Activated naive CD4-positive, alpha-beta T cell treated with Interleukin-2 at 50 U/mL for 16 hours (primary cell): ENCODE measurements at regions not wholly inside any gene's neighbourhood (a gene's known extent, or its start where the extent isn't known, plus 50 kb on each side); places are given as distances from the start of the nearest gene placed in this dataset.
"Not testable (repeated sequence)": the region's sequence is repeated elsewhere in the genome, so short reads cannot be mapped to it uniquely, and the experiment has no call there.

ENCODE experiments used
- DNase-seq: peaks from one replicate; pipeline ENCODE4 v3.0.0-alpha.2; 2020

DNA sequence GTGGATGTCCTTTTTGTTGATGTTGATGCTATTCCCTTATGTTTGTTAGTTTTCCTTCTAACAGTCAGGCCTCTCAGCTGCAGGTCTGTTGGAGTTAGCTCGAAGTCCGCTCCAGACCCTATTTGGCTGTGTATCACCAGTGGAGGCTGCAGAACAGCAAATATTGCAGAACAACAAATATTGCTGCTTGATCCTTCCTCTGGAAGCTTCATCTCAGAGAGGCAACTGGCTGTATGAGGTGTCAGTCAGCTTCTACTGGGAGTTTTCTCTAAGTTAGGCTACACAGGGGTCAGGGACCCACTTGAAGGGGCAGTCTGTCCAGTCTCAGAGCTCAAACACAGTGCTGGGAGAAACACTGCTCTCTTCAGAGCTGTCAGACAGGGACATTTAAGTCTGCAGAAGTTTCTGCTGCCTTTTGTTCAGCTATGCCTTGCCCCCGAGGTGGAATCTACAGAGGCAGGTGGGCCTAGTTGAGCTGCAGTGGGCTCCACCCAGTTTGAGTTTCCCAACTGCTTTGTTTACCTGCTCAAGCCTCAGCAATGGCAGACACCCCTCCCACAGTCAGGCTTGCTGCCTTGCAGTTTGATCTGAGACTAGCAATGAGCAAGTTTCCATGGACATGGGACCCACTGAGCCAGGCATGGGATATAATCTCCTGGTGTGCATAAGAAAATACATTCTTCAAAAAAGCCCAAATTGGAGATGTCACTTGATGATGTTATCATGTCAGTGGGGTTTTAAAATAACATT lies 99.5 kb downstream of the KDM5D start:
- DNase-seq: no peak

DNA sequence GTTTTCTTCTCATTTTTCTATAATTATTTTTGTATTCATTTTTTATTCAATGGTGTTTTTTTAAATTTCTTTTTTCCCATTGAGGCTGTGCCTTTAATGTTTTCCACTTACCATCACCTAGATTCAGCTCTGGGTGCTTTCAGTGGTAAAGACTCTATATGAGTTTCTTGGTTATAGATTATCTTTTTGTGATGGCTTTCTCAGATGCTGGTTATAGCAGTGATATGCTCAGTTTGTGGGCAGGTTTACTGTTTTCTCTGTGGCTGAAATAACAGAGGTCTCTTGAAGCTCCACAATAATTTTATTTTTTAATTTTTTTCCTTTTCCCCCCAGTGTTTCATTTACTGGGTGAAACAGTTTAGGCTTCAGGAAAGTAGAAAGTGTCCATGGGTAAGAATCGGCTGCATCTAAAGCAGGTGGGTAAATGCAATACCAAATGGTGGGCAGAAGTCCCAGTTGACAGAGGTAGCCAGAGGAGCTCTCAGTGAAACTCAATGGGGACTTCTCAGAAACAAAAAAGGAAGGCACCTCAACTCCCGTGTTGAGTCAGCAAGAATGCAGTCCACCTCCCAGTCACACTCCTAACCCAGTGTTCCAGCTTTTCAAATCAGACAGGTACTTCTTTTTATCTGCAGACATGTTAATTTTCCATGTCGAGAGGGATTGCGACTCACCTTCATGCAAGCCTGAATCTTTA lies 106.7 kb downstream of the KDM5D start:
- DNase-seq: no peak

DNA sequence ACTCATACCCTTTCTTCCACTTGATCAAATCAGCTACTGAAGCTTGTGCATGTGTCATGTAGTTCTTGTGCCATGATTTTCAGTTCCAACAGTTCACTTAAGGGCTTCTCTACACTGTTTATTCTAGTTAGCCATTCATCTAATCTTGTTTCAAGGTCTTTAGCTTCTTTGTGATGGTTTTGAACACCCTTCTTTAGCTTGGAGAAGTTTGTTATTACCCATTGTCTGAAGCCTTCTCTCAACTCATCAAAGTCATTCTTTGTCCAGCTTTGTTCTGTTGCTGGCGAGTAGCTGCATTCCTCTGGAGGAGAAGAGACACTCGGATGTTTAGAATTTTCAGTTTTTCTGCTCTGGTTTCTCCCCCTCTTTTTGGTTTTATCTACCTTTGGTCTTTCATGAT lies 115.6 kb downstream of the KDM5D start:
- no peak for DNase-seq

DNA sequence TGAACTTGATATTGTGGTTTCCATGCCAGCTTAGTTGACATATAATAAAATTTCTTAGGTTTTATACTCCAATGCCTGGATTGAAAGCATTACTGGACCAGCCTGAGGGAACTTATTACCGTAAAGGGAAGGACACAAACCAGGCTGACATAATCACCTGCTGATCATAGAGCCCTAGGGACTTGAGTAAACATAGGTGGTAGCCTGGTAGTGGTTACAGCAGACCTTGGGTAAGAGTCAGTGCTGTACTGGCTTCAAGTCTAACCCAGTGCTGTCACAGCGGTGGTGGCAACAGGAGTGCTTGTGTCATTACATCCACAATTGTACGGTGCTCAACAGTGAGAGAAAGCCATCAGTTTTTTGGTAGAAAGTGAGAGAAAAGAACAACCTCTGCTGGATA lies 122.1 kb downstream of the KDM5D start:
- DNase-seq: no peak

DNA sequence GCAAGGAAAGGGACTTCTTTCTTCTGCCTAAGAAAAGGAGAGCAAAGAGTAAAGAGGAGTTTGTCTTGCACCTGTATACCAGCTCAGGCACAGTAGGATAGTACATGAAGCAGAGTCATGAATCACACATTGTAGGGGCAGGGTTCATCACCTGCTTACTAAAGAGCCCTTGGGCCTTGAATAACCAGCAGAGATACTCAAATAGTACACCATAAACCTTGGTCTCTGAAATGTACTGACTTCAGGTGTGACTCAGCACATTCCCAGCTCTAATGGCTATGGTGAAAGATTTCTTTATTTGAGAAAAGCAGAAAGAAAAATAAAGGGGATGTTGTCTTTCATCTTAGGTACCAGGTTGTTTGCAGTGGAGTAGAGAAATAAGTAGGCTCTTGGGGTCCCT lies 122.8 kb downstream of the KDM5D start:
- no peak for DNase-seq

DNA sequence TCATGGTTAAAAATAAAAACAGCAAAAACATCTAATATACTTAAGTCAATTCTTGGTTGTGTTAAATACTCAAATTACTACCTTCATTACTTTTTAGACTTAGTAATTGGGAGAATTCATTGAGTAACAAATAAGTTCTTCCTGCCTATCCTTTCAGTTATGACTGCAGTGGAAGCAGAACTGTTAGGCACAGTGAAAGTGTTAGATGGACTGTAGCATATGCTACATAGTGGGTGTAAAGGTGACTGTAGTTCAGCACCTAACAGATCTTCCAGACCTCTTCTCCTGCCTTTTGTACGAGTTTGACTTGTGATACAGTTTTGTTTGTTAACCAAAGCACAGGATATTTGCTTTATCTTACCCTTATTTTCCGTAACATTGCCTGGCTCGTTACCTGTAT lies 143.4 kb downstream of the KDM5D start:
- no peak for DNase-seq

DNA sequence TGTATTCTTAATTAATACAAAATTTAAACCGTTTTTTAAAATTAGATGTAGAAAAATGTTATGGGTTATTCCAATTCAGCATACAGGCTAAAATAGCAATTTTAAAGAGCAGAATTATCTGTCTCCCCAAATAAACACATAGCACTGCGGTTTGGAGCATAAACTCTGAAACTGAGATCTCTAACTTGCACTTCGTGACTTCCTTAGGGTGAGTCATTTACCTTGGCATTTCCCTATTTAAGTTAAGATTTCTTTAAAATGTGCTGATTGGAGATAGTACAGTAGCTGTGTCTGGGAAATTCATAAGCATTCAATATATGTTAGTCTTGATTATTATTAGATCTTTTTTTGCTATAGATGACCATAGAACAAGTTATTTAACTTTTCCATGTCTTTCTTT lies 143.8 kb downstream of the KDM5D start:
- DNase-seq: no peak

DNA sequence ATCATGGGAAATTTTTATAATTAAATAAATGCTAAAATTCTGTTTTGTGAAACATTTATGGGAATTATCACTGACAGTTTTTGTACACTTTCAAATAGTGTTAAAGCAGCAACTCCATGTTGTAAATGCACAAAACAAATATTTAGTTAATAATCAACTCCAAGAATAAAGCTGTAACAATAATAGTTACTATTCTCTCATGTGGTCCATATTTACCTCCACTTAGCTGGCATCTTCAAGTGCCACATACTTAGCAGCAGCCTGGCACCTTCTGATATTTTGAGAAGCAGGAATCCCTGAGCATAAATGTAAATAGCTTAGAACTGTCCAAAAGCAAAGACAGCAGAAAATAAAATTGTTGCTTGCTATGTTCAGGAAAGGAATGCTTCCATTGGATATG lies 154.3 kb downstream of the KDM5D start:
- DNase-seq: no peak

DNA sequence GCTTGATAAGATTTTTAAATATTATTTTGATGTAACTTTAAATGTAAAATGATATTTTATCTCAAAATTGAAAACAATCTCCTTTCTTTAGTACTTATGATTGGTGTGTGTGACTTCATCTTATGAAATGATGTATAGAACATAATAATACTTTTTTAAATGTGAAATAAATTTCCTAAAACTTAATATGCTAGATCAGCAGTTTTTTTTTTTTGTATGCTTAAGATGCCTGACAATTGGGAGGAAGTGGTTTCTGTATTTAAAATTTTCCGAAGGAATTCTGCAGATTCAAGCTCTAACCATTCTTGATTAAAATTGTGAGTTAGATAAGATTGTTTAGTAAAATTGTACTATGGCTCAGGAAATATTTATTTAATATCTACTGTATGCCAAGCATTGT lies 154.9 kb downstream of the KDM5D start:
- DNase-seq: no peak

DNA sequence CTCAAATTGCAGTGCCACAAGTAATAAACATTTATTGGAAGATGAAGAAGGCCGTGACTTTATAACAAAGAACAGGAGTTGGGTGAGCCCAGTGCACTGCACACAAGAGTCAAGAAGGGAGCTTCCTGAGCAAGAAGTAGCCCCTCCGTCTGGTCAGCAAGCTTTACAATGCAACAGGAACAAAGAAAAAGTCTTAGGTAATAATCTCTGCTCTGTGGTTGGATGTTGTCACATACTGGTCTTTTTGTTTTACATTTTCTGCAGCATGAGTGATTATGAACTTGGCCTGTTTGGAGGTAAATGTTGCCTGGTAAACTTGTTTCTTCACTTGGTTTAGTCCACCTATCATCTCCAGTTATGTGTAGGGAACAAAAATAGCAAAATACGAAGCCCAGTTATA lies 157.2 kb downstream of the KDM5D start:
- DNase-seq: no peak

DNA sequence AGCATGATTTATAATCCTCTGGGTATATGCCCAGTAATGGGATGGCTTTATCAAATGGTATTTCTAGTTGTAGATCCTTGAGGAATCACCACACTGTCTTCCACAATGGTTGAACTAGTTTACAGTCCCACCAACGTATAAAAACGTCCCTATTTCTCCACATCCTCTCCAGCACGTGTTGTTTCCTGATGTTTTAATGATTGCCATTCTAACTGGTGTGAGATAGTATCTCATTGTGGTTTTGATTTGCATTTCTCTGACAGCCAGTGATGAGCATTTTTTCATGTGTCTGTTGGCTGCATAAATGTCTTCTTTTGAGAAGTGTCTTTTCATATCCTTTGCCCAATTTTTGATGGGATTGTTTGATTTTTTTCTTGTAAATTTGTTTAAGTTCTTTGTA lies 163.5 kb downstream of the KDM5D start:
- DNase-seq: not testable (repeated sequence)

DNA sequence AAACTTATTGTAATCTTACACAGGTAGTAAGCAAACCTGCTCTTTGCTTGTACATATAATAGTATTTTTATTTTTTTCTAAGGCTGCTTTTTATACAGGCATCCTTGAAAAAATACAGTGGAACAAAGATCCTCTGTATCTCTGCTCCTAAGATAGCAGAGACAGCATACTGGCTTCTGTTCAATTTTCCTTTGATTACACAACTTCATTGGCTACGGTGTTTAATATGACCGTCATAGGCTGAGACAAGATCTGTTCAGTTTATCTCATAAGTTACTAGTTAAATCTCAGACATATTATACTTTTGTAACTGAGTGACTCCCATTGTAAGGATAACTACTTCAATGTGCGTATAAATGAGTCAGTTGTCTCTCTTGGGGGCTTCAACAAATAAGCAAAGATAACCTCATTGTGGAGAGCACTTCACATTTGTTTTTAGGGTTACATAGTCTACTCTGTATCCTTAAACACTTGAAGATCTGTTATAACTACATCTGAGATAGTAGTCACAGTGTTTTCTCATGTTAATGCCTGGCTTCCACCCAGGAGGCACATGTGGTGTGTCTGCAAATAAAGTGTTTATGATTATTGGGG lies 166.1 kb downstream of the KDM5D start:
- no peak for DNase-seq

DNA sequence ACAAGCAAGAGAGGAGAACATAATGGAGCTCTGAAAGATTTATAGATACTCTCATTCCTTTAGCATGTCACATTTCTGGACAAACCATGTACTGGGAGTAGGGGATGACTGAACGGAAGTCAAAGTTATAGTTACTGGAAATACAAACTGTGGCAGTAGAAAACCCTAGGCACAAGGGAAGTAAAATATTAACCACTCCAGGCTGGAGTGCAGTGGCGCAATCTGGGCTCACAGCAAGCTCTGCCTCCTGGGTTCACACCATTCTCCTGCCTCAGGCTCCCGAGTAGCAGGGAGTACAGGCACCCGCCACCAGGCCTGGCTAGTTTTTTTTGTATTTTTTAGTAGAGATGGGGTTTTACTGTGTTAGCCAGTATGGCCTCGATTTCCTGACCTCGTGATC lies 167.3 kb downstream of the KDM5D start:
- no peak for DNase-seq

DNA sequence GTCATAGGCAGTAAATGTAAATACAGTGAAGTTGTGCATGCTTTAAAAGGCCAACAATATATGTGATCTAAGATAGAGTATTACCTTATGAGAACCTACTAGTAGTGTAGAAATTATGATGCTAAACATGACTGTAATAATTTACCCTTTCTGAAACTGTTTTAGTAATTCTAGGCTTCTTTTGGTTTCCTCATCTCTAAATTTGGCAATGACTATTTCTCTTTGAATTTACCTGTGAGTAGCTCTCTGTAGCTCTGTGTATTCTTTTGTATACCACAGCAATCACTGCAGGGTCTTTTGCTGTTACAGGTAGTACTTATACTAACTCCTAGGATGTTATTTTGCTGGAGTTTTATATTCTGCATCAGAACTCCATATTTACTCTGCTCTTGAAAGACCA lies 169.6 kb downstream of the KDM5D start:
- no peak for DNase-seq

DNA sequence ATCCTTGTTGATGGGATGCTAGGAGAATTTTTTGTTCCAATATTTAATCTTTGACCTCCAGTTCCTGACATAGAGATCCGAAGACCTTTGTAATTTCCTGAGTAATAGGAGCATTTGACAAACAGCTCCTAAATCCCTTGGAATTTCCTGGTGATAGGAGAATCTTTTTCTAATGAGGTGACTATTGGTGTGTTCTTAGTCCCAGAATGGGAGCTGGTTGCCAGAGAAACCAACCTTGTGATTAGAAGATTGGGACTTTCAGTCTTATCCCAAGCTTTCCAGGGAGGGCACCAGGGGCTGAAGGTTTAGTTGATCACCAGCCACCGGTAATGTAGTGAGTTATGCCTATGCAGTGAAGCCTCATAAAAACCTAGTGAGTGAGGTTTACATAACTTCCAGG lies 170.9 kb downstream of the KDM5D start:
- no peak for DNase-seq

DNA sequence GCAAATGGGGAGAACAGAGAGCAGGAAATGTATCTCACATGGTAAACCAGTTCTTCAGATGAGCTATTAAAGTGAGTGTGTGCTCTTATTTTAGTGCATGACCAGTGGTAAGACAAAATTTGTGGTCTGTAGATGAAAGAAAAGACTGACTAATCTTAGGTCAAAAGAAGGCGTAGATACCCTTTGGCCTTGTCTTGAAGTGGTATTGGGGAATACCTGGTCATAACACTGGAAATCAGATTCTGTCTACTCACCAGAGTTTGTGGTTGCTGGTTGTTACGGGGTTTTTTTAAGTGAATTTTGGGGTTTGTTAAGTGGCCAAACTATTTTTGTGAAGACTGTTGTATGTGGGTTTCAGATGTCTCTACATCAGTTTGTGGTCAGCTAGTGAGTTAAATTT lies 173.5 kb downstream of the KDM5D start:
- no peak for DNase-seq

DNA sequence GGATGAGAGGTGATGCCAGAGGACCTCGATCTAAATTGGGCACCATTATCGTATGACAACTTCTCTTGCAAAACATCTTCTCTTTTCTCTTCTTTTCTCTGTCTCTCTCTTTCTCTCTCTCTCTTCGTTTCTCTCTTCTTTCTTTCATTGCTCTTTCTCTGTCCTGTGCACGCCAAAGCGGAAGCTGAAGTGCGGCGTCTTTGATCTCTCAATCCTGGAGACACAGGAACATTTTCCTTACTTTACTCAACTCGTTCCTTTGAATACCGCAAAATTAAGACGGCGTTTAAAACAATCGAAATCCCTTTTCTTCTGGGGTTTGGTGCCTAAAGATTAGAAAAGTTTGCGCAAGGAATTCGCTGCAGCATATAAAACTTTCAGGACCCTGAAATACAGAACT lies 176.6 kb downstream of the KDM5D start:
- DNase-seq: no peak

DNA sequence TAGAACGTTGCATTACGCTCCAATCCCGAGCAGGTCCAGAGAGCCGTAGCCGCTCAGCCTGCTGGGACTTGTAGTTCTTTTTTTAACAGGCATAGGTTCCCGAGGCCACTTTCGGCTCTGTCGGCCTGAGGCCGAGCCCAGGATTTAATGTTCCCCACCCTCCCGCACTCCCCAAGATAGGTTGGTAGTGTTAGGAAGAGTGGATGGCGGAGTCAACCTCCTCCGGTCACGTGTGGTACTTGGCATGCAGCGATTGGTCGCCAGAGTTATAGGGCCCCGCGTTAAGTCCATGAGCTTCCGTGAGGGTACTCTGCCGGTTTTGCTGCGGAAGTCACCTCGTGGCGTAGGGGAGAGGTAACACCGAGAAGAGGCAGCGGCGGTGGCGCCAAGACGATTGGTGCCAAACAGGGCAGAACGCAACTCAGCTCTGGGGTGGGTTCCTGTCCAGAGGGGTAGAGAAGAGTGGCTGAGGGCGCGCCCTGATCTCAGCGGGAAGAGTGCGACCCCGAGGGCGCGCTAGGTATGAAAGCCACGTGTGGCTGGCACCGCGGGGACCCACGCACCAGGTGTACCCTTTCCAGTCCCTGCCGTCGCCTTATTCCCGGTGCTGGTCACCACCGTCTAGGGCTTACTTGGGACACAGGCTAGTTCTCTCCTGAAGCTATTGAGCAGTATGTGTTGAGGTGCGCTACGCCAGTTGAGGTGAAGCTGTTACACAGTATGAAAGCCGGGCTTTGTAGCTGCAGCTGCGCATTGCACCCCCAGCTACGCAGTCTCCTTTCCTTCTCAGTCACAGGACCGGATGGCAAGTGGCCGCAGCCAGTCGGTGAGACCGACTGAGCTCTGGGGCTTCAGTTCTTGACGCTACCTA lies 177.2 kb downstream of the KDM5D start:
- DNase-seq: peak; percentile 85

DNA sequence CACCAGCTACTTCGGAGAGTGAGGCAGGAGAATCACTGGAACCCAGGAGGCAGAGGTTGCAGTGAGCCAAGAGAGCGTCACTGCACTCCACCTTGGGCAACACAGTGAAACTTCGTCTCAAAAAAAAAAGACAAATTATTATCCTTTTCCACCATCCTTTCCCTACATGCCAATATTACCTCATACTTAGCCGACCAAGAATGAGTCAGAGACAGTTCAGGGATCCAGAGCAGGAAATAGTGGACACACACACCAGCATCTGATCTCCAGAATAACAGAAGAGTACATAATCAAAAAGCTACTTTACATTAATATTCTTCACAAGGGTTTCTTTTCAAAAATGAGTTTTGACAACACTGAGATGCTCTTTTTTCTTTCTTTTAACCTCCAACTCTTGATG lies 185.4 kb downstream of the KDM5D start:
- no peak for DNase-seq

DNA sequence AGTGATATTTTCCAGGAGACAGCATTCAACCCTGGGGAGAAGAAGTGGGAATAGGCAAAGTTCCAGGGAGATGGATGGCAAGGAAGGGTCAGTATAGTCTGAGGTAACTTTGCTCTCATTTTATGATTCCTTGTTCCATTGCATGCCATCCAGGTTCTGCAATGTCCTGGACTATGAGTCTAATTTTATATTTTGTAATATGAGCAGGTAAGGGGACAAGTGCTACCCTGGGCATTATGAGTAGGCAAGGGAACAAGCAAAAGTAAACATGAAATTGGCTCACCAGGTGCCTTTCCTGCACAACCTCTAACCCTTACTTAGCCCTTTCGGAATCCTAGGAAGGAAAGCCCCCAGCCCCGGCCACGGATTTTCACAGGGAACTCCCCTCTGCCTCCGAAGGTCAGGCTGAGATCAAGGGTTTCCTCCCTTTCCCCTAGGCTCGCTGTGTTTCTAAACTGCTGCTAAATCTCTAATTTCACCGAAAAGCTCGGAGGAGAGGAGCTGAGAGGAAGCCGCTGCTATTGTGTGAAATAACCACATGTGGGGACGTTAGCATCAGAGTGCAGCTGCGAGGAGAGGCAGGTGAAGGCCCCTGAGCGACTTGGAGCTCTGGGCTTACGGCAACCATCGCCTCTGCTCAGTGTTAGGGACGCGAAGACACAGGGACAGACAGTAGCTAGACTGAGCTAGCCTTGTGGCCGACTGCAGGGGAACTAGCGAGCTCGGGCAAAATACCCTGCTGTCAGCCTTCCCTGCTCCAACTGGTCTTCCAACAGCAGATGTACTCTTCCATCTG lies 194.7 kb downstream of the KDM5D start:
- no peak for DNase-seq

DNA sequence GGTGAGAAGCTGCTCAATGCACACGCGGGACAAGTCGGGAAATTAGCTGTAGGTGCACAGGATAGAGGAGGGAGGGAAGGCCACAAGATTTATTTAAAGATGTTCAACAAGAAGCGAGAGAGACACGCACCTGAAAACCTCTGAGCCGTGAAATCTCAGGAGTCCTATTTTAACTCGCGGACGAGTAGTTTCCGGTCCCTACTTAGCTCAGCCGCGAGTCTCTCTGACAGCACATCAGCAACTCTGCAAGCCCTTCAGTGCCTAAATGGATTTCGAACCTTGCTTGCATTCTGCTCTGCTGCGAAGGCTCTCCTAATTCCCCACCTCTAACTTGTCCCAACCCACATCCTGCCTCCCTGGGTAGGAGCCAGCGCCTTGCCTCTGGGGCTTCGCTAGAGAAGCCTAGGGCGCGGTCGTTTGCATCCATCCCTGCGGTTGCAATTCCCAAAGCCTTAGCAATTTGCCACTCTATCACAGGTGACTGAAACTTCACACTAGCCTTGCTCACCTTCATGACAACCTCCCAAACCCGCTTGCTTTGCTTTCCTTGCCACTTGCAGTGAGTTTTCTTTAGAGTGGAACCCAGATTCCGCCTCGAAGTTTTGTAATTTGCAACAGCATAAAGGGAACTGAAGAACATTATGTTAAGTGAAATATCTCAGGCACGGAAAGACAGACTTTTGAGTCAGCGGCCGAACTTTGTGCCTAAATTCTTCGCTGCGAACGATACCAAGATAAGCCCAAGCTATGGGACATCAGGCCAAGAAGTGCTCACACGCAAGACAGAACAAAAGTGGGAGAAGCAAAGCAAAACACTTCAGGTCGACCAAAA lies 202.8 kb downstream of the KDM5D start:
- no peak for DNase-seq

DNA sequence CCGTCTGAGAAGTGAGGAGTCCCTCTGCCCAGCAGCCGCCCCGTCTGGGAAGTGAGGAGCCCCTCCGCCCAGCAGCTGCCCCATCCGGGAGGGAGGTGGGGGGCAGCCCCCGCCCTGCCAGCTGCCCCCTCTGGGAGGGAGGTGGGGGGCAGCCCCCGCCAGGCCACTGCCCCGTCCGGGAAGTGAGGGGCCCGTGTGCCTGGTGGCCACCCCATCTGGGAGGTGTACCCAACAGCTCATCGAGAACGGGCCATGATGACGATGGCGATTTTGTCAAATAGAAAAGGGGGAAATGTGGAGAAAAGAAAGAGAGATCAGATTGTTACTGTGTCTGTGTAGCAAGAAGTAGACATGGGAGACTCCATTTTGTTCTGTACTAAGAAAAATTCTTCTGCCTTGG lies 208.8 kb downstream of the KDM5D start:
- DNase-seq: not testable (repeated sequence)
